ENCODE measurements at regions not wholly inside any gene's neighbourhood (a gene's known extent, or its start where the extent isn't known, plus 50 kb on each side); places are given as distances from the start of the nearest gene placed in this dataset.

DNA sequence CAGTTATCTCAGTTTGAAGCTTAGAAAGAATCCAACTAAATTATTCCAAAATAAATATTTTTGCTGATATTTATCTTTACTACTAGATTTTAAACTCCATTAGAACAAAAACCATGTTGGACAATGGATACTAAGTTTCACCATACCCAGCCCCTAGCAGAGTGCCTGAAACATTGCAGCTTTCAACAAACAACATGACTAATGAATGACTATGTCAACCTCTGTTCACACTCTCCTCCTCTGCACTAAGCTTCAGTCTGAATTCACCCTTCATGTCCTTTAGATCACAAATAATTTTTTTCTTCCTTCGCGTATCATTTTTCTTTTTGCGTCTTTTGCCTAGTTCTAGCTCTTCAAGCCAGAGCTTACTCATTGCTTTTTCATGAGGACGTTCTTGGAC lies 315.2 kb downstream of the PCDH10 start:
- H3K27ac ChIP-seq = no peak overlapping the region
- TF ChIP-seq, protein P1, sequence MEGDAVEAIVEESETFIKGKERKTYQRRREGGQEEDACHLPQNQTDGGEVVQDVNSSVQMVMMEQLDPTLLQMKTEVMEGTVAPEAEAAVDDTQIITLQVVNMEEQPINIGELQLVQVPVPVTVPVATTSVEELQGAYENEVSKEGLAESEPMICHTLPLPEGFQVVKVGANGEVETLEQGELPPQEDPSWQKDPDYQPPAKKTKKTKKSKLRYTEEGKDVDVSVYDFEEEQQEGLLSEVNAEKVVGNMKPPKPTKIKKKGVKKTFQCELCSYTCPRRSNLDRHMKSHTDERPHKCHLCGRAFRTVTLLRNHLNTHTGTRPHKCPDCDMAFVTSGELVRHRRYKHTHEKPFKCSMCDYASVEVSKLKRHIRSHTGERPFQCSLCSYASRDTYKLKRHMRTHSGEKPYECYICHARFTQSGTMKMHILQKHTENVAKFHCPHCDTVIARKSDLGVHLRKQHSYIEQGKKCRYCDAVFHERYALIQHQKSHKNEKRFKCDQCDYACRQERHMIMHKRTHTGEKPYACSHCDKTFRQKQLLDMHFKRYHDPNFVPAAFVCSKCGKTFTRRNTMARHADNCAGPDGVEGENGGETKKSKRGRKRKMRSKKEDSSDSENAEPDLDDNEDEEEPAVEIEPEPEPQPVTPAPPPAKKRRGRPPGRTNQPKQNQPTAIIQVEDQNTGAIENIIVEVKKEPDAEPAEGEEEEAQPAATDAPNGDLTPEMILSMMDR (IDR thresholded peaks at IDR 0.05) = no peak
- no peak for TF ChIP-seq ZFX (IDR thresholded peaks at IDR 0.05; ENCODE audit: borderline replicate concordance)

GRCh38 chr4:133452678-133453077 lies 303.6 kb downstream of the PCDH10 start:
- no peak for TF ChIP-seq ZFX (IDR thresholded peaks at IDR 0.05; ENCODE audit: borderline replicate concordance)
- TF ChIP-seq, protein P1 (IDR thresholded peaks at IDR 0.05) = no peak
- H3K27ac ChIP-seq = no peak overlapping the region

DNA sequence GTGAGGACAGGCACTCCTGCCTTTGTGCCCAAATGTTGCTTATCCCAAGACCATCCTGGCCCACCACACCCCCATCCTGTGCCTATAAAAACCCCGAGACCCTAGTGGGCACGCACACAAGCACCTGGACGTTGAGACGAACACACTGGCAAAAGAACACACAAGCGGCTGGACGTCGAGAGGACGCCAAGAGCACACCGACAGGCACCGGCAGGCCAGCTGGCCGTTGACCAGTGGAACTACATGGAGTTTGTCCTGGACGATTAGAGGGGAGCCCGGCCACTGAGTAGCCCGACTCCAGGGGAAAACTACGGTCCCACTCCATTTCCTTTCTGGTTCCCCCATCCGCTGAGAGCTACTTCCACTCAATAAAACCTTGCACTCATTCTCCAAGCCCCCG lies 301.7 kb downstream of the PCDH10 start:
- TF ChIP-seq, protein P1 (IDR thresholded peaks at IDR 0.05) = no peak
- no peak for TF ChIP-seq ZFX (IDR thresholded peaks at IDR 0.05; ENCODE audit: borderline replicate concordance)
- no peak overlapping the region for H3K27ac ChIP-seq

DNA sequence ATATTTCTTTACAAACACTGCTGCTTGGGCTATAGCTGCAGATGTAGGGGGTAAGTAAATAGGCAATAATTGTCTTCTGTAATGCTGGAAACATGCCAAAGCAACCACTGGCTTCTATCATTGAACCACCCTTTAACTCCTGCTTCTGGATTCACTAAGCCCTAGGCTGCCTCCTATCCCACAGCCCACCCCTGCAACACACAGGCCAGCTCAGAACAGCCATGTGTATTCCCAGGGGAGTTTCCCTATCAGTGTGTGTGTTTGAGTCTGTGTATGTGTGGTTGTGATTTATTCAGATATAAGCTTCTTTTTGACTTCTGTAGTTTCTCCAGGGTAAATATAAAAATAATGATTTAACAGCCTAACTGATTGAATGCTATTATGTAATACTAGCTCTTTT lies 291.3 kb downstream of the PCDH10 start:
- no peak overlapping the region for H3K27ac ChIP-seq
- TF ChIP-seq, protein P1 (IDR thresholded peaks at IDR 0.05) = no peak
- TF ChIP-seq ZFX (IDR thresholded peaks at IDR 0.05; ENCODE audit: borderline replicate concordance) = no peak

DNA sequence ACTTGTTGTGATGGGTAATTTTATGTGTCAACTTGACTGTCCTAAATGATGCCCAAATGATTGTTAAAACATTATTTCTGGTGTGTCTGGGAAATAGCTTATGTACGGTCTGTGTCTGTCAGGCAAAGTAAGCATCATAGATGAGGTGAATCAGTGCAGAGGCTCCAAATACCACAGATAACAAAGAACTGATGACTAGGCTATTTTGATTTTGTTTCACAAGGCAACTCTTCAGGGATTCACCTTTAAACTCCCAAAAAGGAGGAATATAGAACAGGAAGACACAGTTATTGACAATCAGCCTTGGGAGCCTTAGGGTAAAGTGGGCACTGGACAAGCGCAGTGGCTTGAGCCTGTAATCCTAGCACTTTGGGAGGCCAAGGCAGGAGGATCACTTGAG lies 290.7 kb downstream of the PCDH10 start:
- no peak overlapping the region for H3K27ac ChIP-seq
- no peak for TF ChIP-seq ZFX (IDR thresholded peaks at IDR 0.05; ENCODE audit: borderline replicate concordance)

- TF ChIP-seq ZFX (IDR thresholded peaks at IDR 0.05; ENCODE audit: borderline replicate concordance) = no peak
- TF ChIP-seq, protein P1 (IDR thresholded peaks at IDR 0.05) = no peak
- H3K27ac ChIP-seq = no peak overlapping the region
These were observed 275.5 kb downstream of the PCDH10 start for GRCh38 chr4:133424605-133425004.

DNA sequence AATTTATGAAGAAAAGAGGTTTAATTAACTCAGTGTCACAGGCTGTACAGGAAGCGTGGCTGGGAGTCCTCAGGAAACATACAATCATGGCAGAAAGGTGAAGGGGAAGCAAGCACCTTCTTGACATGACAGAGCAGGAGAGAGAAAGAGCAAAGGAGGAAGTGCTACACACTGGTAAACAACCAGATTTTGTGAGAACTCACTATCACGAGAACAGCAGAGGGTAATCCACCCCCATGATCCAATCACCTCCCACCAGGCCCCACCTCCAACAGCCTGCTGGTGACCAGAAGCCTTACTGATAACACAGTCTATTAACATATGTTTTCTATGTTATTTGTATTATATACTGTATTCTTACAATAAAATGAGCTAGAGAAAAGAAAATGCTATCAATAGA lies 254.8 kb downstream of the PCDH10 start:
- no peak overlapping the region for H3K27ac ChIP-seq
- no peak for TF ChIP-seq ZFX (IDR thresholded peaks at IDR 0.05; ENCODE audit: borderline replicate concordance)
- TF ChIP-seq, protein P1 (IDR thresholded peaks at IDR 0.05) = no peak

DNA sequence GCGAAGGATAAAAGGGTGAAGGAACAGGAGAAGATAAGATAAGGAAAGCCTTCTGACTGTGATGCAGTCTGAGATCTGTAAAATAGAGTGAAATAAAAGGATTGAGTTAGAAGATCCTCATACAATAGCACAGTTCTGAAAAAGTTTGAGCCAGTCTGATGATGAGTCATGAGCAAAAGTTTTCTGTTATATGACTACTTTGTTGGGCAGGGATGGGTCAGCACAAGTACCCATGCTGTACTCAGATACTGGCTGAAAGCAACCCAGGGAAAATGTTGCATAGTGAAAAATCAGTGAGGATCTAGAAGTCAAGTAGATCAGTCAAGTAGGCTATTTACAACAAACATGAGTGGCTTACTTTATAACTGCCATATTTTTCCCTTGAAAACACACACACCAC lies 253.5 kb downstream of the PCDH10 start:
- no peak for TF ChIP-seq ZFX (IDR thresholded peaks at IDR 0.05; ENCODE audit: borderline replicate concordance)
- TF ChIP-seq, protein P1 (IDR thresholded peaks at IDR 0.05) = no peak
- no peak overlapping the region for H3K27ac ChIP-seq

Data from 22Rv1 (cell line).